HFF-Myc (cell line): ENCODE measurements at regions not wholly inside any gene's neighbourhood (a gene's known extent, or its start where the extent isn't known, plus 50 kb on each side); places are given as distances from the start of the nearest gene placed in this dataset.

Experiments used
- DNase-seq: peaks from one replicate; pipeline ENCODE4 v3.0.0-alpha.2; 2011; ENCODE audit warnings: low read depth; ENCODE audit errors: extremely low read depth
- H3K4me3 ChIP-seq: replicated peaks from 2 replicates; pipeline ENCODE4 v1.5.1; 2011; ENCODE audit warnings: low read depth, mild to moderate bottlenecking, control low read depth, low read length
- CTCF ChIP-seq: IDR thresholded peaks from 2 replicates; pipeline ENCODE4 v1.5.1; 2012; ENCODE audit warnings: mild to moderate bottlenecking, low read depth, low read length, control low read depth; ENCODE audit errors: missing control alignments

- TF ChIP-seq CTCF, result no peak
- no peak for DNase-seq
- no peak overlapping the region for H3K4me3 ChIP-seq
Measured at GRCh38 chr3:72299321-72299802, 514.4 kb upstream of the PROK2 start.

- H3K4me3 ChIP-seq, result no peak overlapping the region
- no peak for DNase-seq
- TF ChIP-seq CTCF, result no peak
Measured at GRCh38 chr3:72298201-72299152, 513.5 kb upstream of the PROK2 start.

- H3K4me3 ChIP-seq, result no peak overlapping the region
- no peak for TF ChIP-seq CTCF
- DNase-seq, result no peak
Measured at GRCh38 chr3:72297481-72297880, 512.5 kb upstream of the PROK2 start.

GRCh38 chr3:72296477-72297111, 511.6 kb upstream of the PROK2 start:
- DNase-seq, result no peak
- no peak for TF ChIP-seq CTCF

GRCh38 chr3:72295962-72296450, 511.1 kb upstream of the PROK2 start:
- TF ChIP-seq CTCF, result no peak
- no peak for DNase-seq
- H3K4me3 ChIP-seq, result no peak overlapping the region

More at GRCh38 chr3:72296477-72297111, 511.6 kb upstream of the PROK2 start:
- no peak overlapping the region for H3K4me3 ChIP-seq

- no peak overlapping the region for H3K4me3 ChIP-seq
- no peak for DNase-seq
- no peak for TF ChIP-seq CTCF
Measured at GRCh38 chr3:72295276-72295961, 510.5 kb upstream of the PROK2 start.
